Activated T-cell treated with anti-CD3 and anti-CD28 coated beads, Interleukin-2, amount 50 U/mL, for 4 hours (primary cell): ENCODE measurements at regions not wholly inside any gene's neighbourhood (a gene's known extent, or its start where the extent isn't known, plus 50 kb on each side); places are given as distances from the start of the nearest gene placed in this dataset.

ENCODE experiments used
- ATAC-seq, 2 donors: fragments of 200-7000 bp; cut with Tn5 transposase; one replicate each; pipeline ENCODE4 v1.10.0; 2021
- DNase-seq: peaks from one replicate; pipeline ENCODE4 v3.0.0-alpha.2; 2020
- H3K27me3 Mint-ChIP-seq: one replicate; pipeline ENCODE4 v1.8.0; 2021; ENCODE audit warnings: low read depth, mixed read lengths
- H3K36me3 Mint-ChIP-seq: one replicate; pipeline ENCODE4 v1.8.0; 2022; ENCODE audit warnings: mixed read lengths; ENCODE audit not compliant: insufficient read depth
- H3K4me1 Mint-ChIP-seq: one replicate; pipeline ENCODE4 v1.8.0; 2021; ENCODE audit warnings: low read depth, mixed read lengths
- H3K4me3 Mint-ChIP-seq: one replicate; pipeline ENCODE4 v1.8.0; 2021; ENCODE audit warnings: mild to moderate bottlenecking, moderate library complexity, mixed read lengths
- H3K9me3 Mint-ChIP-seq: one replicate; pipeline ENCODE4 v1.8.0; 2021; ENCODE audit warnings: mixed read lengths

DNA sequence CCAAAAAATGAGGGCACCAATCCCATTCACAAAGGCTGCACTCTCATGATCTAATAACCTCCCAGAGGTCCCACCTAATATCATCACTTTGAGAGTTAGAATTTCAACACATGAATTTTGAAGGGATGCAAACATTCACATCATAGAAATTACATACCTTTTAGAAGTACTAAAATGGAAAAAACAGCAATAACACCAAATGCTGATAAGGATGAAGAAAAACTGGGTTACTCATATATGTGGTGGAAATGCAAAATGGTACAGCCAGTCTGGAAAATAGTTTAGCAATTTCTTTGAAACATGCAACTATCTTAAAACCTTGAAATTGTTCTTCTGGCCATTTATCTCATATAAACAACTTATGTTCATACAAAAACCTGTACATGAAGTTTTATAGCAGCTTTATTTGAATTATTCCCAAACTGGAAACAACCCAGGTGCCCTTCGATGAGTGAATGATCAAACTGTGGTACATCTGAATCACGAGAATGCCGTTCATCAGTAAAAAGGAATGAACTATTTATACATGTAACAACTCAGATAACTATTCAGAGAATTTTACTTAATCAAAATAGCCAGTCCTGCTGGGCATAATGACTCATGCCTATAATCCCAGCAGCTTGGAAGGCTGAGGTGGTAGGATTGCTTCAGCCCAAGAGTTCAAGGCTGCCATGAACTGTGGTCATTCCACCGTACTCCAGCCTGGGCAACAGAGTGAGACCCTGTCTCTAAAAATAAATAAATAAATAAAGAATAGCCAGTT, 109.4 kb upstream of the SSTR1 start:
- DNase-seq (no peak), ATAC-seq (no peak)
- Mint-ChIP-seq H3K27me3 (no peaks in the 10 kb centered on the region), H3K4me3 (no peak overlapping the region), H3K36me3 (no peaks in the 10 kb centered on the region), H3K4me1 (peaks cover 2% of the 10 kb centered on the region), H3K9me3 (peaks cover 35% of the 10 kb centered on the region)

DNA sequence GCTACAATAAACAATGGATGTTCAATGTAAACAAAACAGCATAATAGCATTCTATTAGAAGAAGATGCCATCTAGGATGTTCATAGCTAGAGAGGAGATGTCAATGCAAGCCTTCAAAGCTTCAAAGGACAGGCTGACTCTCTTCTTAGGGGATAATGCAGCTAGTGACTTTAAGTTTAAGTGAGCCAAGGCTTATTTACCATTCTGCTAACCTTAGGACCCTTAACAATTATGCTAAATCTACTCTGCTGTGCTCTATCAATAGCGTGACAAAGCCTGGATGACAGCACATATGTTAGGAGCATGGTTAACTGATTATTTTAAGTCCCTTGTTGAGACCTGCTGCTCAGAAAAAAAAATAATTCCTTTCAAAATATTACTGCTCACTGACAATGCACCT, 106.0 kb upstream of the SSTR1 start:
- Mint-ChIP-seq H3K27me3 (no peaks in the 10 kb centered on the region), H3K4me1 (no peaks in the 10 kb centered on the region), H3K36me3 (no peaks in the 10 kb centered on the region), H3K4me3 (no peak overlapping the region), H3K9me3 (peaks cover 22% of the 10 kb centered on the region)
- no peak for DNase-seq
- no peak for ATAC-seq

DNA sequence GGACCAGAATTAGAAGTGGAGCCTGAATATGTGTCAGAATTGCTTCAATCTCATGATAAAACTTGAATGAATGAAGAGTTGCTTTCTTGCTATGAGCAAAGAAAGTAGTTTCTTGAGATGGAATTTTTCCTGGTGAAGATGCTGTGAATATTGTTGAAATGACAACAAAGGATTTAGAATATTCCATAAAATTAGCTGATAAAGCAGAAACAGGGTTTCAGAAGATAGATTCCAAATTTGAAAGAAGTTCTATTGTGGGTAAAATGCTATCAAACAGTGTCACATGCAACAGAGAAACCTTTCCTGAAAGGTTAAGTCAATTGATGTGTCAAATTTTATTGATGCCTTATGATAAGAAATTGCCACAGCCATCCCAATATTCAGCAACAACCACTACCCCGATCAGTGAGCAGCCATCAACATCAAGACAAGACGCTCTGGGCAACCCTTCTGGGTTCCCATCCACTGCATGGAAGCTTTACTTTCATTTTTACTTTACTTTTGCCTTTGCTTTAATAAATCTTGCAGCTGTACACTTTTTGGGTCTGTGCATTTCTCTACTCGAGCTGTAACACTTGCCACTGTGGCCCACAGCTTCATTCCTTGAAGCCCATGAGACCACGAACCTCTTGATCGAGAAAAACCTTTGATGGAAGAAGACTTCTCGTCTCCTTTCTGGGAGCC, 104.0 kb upstream of the SSTR1 start:
- no peak for DNase-seq
- ATAC-seq = no peak
- Mint-ChIP-seq H3K4me1 (peaks cover 7% of the 10 kb centered on the region), H3K4me3 (no peak overlapping the region), H3K9me3 (peaks cover 19% of the 10 kb centered on the region), H3K36me3 (no peaks in the 10 kb centered on the region), H3K27me3 (no peaks in the 10 kb centered on the region)

DNA sequence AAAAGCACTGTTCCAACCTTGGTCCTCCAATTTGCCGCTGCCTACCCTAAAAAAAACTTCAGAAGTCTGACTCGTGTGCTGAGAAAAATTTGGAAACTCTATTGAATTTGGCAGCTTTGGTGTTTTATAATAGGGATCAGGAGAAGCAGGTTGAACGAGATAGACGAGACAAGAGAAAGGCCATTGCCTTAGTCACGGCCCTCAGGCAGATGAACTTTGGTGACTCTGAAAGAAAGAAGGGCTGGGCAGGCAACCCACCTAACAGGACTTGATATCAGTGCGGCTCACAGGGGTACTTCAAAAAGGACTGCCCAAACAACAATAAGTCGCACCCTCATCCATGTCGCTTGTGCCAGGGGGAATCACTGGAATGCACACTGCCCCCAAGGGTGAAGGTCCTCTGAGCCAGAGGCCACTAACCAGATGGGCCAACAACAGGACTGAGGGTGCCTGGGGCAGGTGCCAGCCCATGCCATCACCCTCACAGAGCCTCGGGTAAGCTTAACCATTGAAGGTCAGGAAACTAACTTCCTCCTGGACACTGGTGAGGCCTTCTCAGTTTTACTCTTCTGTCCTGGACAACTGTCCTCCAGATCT, 102.5 kb upstream of the SSTR1 start:
- no peak for ATAC-seq

DNA sequence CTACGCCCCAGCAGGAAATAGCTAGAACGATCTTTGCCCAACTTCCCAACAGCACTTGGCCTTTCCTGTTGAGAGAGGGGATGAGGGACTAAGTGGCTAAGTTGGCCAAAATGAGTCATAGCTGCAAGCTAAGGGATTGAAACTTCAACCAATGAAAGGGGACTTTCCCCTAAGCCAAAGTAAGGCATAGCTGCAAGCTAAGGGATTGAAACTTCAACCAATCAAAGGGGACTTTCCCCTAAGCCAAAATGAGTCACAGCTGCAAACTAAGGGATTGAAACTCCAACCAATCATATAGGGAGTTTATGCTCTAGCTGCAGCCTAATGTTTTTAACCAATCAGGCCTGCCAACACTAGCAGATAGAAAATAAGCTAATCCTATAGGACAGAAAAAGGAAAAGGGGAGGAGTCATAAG, 100.5 kb upstream of the SSTR1 start:
- no peak overlapping the region for H3K4me3 Mint-ChIP-seq
- DNase-seq (no peak), ATAC-seq (peak; percentile 72 to 85)
- H3K4me1 Mint-ChIP-seq = peaks cover 7% of the 10 kb centered on the region
- peaks cover 7% of the 10 kb centered on the region for H3K9me3 Mint-ChIP-seq
- H3K27me3 Mint-ChIP-seq = no peaks in the 10 kb centered on the region
- H3K36me3 Mint-ChIP-seq = no peaks in the 10 kb centered on the region

More for the DNA sequence above, 102.5 kb upstream of the SSTR1 start:
- Mint-ChIP-seq H3K9me3 (peaks cover 15% of the 10 kb centered on the region), H3K36me3 (no peaks in the 10 kb centered on the region), H3K27me3 (no peaks in the 10 kb centered on the region), H3K4me3 (no peak overlapping the region), H3K4me1 (peaks cover 7% of the 10 kb centered on the region)
- DNase-seq = no peak

DNA sequence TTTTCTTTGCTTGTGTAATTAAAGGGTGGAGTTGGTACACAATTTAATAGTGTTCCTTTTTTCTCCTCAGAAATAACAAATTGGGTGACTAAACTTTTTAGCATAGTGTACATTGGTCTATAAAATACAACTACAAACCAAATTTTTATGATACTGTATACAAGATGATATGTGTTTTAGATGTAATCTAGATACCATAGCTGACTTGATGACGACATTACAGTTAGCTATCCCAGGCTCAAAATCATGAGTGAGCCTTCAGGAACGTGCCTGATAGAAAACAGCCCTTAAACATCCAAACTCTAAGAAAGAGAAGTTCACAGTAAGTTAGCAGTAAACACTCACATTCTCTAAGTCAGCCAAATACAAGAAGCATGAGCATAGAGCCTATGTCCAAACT, 99.0 kb upstream of the SSTR1 start:
- ATAC-seq = no peak
- Mint-ChIP-seq H3K9me3 (peaks cover 6% of the 10 kb centered on the region), H3K27me3 (no peaks in the 10 kb centered on the region), H3K36me3 (no peaks in the 10 kb centered on the region), H3K4me1 (peaks cover 7% of the 10 kb centered on the region), H3K4me3 (no peak overlapping the region)
- no peak for DNase-seq

DNA sequence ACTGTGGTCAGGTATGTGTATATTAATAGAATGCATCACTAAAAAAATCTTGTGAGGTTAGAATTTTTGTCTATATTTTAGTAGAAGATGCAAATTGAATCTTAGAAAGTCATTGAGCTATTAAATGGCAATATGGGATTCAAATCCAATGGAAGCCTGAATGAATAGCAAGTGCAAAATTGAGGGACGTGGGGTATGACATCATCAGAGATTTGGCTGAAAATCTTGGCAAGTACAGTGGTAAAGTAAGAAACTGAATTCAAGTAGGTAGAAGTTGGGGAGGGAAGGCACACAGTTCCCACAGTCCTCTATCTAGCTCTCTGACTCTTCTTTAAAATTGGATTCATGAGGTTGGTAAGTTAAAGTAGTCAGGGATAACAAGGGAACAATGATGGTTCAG, 97.4 kb upstream of the SSTR1 start:
- Mint-ChIP-seq H3K9me3 (peaks cover 6% of the 10 kb centered on the region), H3K36me3 (no peaks in the 10 kb centered on the region), H3K27me3 (no peaks in the 10 kb centered on the region), H3K4me3 (no peak overlapping the region), H3K4me1 (peaks cover 7% of the 10 kb centered on the region)
- ATAC-seq (no peak), DNase-seq (no peak)

DNA sequence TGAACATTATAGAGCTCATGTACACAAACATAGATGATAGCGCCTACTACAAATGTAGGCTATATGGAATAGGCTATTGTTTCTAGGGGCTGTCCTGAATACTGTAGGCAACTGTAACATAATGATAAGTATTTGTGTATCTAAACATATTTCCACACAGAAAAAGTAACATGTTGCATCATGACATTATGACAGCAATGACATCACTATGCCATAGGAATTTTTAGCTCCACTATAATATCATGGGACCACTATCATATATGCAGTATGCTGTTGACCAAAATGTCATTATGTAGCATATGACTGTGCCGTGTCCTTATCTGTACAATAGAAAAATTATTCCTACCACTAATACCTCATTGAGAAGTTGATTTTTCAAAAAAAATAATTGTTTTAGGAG, 96.7 kb upstream of the SSTR1 start:
- H3K27me3 Mint-ChIP-seq = no peaks in the 10 kb centered on the region
- peaks cover 7% of the 10 kb centered on the region for H3K4me1 Mint-ChIP-seq
- H3K4me3 Mint-ChIP-seq = no peak overlapping the region
- no peak for DNase-seq
- no peak for ATAC-seq
- peaks cover 6% of the 10 kb centered on the region for H3K9me3 Mint-ChIP-seq
- no peaks in the 10 kb centered on the region for H3K36me3 Mint-ChIP-seq

DNA sequence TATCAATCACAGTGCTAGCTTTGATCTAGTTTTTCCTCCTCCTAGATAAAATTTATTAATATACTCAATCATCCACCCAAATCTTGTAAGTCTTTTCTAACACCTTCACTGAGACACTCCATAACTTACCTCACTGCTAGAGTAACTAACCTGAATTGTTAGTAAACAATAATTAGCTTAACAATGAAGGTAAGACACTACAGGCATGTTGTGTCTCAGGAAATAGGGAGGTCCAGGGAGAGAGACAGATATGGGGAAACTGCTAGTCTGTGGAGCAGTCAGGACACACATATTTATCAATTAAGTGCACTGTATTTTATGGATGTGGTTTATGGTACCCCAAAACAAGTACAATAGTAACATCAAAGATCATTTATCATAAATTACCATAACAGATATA, 94.2 kb upstream of the SSTR1 start:
- H3K9me3 Mint-ChIP-seq = no peaks in the 10 kb centered on the region
- H3K36me3 Mint-ChIP-seq = no peaks in the 10 kb centered on the region
- H3K4me1 Mint-ChIP-seq = no peaks in the 10 kb centered on the region
- ATAC-seq (no peak), DNase-seq (no peak)
- H3K4me3 Mint-ChIP-seq = no peak overlapping the region
- no peaks in the 10 kb centered on the region for H3K27me3 Mint-ChIP-seq

DNA sequence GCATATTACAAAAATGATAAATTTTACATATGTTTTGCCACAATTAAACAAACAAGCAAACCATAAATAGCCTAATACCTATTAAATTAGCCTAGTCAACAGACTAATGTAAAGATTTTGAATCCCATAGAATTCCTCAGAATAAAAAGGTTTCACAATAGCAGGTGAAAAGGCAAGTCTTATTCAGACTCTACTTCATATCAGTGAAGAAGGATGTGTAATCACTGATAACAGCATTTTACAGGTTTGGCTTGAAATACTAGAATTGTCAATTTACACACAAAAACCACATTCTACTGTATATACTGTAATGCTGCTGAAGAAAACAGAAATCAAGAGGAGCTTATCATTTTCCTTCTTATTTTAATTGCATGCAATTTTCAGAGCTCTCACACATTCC, 90.8 kb upstream of the SSTR1 start:
- H3K36me3 Mint-ChIP-seq = no peaks in the 10 kb centered on the region
- ATAC-seq (no peak), DNase-seq (no peak)
- peaks cover 6% of the 10 kb centered on the region for H3K9me3 Mint-ChIP-seq
- peaks cover 16% of the 10 kb centered on the region for H3K4me1 Mint-ChIP-seq
- no peaks in the 10 kb centered on the region for H3K27me3 Mint-ChIP-seq
- no peak overlapping the region for H3K4me3 Mint-ChIP-seq

DNA sequence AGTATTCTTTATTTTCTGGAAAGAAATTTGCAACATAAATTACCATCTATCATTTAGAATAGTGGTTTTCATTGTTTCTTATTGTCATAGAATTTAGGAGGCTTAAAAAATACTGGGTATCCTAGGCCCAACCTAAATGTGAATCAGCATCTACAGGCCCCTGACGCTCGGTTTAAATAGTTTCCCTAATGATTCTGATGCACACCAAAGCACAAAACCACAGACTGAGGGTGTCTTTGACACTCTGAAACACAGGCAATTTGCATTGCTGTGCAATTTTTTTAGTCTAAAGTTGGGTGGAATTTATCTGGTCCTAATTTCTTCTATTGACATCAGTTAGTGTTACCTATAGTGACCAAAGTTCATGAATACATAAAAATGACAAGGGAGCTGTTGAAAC, 87.6 kb upstream of the SSTR1 start:
- Mint-ChIP-seq H3K4me1 (peaks cover 22% of the 10 kb centered on the region), H3K9me3 (peaks cover 6% of the 10 kb centered on the region), H3K4me3 (no peak overlapping the region), H3K27me3 (no peaks in the 10 kb centered on the region), H3K36me3 (no peaks in the 10 kb centered on the region)
- no peak for DNase-seq
- ATAC-seq = no peak

DNA sequence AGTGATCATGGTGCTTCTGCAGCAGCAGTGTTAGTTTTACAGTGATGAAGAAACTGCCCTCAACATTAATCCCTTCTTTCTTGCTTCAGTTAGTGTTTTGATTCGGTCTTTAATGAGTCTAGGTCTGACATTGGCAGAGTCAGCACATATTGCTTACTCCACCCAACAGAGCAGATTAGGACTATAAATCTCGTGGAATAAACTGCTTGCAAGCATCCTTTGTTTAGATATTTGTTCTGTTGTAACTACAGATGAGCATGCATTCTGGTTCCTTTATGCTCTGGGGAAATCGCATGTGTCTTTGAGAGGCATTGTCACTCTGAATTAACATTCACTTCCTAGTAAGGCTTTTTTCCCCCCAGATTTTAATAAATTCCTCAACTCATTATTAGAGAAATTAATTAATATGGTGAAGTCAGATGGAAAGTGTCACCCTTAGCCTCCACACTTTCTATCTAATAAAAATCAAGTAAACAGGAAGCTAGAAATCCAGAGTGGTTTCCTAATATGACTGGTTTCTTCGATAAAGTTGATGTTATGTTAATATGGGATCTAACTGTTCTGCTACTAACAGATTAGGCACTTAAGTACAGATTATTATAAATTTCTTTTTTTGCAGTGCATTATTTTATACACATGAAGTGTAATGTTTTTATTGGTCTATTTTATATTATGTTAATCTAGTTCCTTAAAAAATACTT, 86.2 kb upstream of the SSTR1 start:
- H3K27me3 Mint-ChIP-seq = no peaks in the 10 kb centered on the region
- ATAC-seq (no peak), DNase-seq (no peak)
- H3K4me1 Mint-ChIP-seq = peaks cover 31% of the 10 kb centered on the region
- no peaks in the 10 kb centered on the region for H3K36me3 Mint-ChIP-seq
- H3K4me3 Mint-ChIP-seq = no peak overlapping the region
- H3K9me3 Mint-ChIP-seq = peaks cover 6% of the 10 kb centered on the region

DNA sequence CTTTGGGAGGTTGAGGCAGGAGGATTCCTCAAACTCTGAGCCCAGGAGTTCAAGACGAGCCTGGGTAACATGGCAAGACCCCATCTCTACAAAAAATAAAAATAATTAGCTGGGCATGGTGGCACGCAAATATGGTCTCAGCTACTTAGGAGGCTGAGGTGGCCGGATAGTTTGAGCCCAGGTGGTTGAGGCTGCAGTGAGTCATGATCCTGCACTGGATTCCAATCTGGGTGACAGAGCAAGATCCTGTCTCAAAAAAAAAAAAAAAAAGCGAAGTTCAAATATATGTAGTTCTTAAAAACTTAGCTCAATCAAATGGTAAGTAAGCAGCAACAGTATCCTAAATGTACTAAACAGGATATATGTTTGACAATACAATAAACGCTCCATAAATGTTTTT, 85.5 kb upstream of the SSTR1 start:
- peaks cover 31% of the 10 kb centered on the region for H3K4me1 Mint-ChIP-seq
- H3K9me3 Mint-ChIP-seq = peaks cover 6% of the 10 kb centered on the region
- H3K4me3 Mint-ChIP-seq = no peak overlapping the region
- no peaks in the 10 kb centered on the region for H3K27me3 Mint-ChIP-seq
- DNase-seq (no peak), ATAC-seq (no peak)
- H3K36me3 Mint-ChIP-seq = no peaks in the 10 kb centered on the region

DNA sequence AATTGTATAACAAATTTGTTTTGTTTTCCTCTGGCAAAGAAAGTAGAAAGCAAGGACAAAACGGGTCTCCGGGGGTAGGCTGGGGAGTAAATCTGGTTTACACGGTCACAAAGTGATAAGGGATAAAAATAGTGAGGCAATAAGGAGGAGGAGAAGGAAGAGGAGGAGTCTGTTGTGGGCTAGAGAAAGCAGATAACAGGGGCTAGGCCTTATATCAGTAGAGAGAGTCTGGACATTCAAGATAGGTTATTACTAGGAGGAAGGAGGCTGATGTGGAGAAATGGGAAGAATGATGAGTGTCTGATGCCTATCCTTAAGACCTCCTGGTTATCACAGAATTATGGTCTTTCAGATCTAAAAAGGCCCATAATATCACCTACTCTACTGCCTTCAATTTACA, 83.2 kb upstream of the SSTR1 start:
- no peak overlapping the region for H3K4me3 Mint-ChIP-seq
- DNase-seq (no peak), ATAC-seq (no peak)
- H3K9me3 Mint-ChIP-seq = no peaks in the 10 kb centered on the region
- H3K27me3 Mint-ChIP-seq = no peaks in the 10 kb centered on the region
- no peaks in the 10 kb centered on the region for H3K36me3 Mint-ChIP-seq
- H3K4me1 Mint-ChIP-seq = peaks cover 38% of the 10 kb centered on the region
